ENCODE measurements at regions not wholly inside any gene's neighbourhood (a gene's known extent, or its start where the extent isn't known, plus 50 kb on each side); places are given as distances from the start of the nearest gene placed in this dataset.

DNA sequence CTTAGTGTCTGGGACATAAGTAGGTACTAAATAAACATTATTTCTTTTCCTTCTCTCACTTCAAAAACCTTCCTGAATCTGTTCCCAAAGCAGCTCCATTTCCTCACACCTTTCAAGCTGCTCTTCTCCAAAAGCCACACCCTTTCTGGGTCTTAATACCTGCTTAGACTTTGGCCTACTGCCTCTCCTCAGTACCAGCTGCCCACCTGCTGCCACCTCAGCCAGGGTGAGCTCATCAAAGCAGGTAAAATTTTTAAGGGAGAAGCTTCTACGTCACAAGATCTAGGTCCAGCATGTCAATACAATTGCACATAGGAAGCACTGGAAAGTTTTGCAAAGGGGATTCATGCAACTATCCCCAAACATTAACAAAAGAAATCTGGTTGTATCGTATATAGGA is 108.4 kb downstream of the RPL27A start:
- TF ChIP-seq, protein P1, sequence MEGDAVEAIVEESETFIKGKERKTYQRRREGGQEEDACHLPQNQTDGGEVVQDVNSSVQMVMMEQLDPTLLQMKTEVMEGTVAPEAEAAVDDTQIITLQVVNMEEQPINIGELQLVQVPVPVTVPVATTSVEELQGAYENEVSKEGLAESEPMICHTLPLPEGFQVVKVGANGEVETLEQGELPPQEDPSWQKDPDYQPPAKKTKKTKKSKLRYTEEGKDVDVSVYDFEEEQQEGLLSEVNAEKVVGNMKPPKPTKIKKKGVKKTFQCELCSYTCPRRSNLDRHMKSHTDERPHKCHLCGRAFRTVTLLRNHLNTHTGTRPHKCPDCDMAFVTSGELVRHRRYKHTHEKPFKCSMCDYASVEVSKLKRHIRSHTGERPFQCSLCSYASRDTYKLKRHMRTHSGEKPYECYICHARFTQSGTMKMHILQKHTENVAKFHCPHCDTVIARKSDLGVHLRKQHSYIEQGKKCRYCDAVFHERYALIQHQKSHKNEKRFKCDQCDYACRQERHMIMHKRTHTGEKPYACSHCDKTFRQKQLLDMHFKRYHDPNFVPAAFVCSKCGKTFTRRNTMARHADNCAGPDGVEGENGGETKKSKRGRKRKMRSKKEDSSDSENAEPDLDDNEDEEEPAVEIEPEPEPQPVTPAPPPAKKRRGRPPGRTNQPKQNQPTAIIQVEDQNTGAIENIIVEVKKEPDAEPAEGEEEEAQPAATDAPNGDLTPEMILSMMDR (IDR thresholded peaks at IDR 0.05) = no peak
- TF ChIP-seq POLR2A (IDR thresholded peaks at IDR 0.05) = no peak
